DOHH2 (cell line): ENCODE measurements at regions not wholly inside any gene's neighbourhood (a gene's known extent, or its start where the extent isn't known, plus 50 kb on each side); places are given as distances from the start of the nearest gene placed in this dataset.

Experiments
- H3F3A ChIP-seq: fragments of 200-600 bp; sonication (generic), shearing (Covaris generic); 2 replicates; pipeline ENCODE4 v1.6.0; 2016; ENCODE audit warnings: antibody characterized with exemption, mild to moderate bottlenecking; ENCODE audit not compliant: control insufficient read depth, insufficient read depth
- H3K27ac ChIP-seq: fragments of 200-600 bp; sonication (generic); 2 replicates; pipeline ENCODE4 v1.5.1; 2014; ENCODE audit warnings: low read depth, mild to moderate bottlenecking, low read length, moderate library complexity
- H3K27me3 ChIP-seq: fragments of 200-600 bp; sonication (generic); 2 replicates; pipeline ENCODE4 v1.6.1; 2014; ENCODE audit warnings: mild to moderate bottlenecking, low read length, mixed read lengths; ENCODE audit not compliant: control insufficient read depth
- H3K36me3 ChIP-seq: fragments of 200-600 bp; sonication (generic); 2 replicates; pipeline ENCODE4 v1.6.1; 2014; ENCODE audit warnings: mild to moderate bottlenecking, low read length, moderate library complexity, mixed read lengths; ENCODE audit not compliant: control insufficient read depth
- H3K4me1 ChIP-seq: fragments of 200-600 bp; sonication (generic); 2 replicates; pipeline ENCODE4 v1.6.1; 2014; ENCODE audit warnings: mild to moderate bottlenecking, low read length, mixed read lengths; ENCODE audit not compliant: control insufficient read depth
- H3K4me2 ChIP-seq: fragments of 200-600 bp; sonication (generic); 2 replicates; pipeline ENCODE4 v1.6.0; 2014; ENCODE audit warnings: mild to moderate bottlenecking, low read length, moderate library complexity
- H3K4me3 ChIP-seq: fragments of 200-600 bp; sonication (generic); 2 replicates; pipeline ENCODE4 v1.5.1; 2014; ENCODE audit warnings: mild to moderate bottlenecking, low read length, mixed read lengths
- H3K79me2 ChIP-seq: fragments of 200-600 bp; sonication (generic); 2 replicates; pipeline ENCODE4 v1.6.1; 2014; ENCODE audit warnings: mild to moderate bottlenecking, low read length, mixed read lengths; ENCODE audit not compliant: control insufficient read depth
- H3K9me2 ChIP-seq: fragments of 200-600 bp; sonication (generic); replicated peaks from 2 replicates; pipeline ENCODE4 v1.6.1; 2014; ENCODE audit warnings: mild to moderate bottlenecking, low read length, mixed read lengths; ENCODE audit not compliant: control insufficient read depth
- H3K9me3 ChIP-seq: fragments of 200-600 bp; sonication (generic); 2 replicates; pipeline ENCODE4 v1.6.1; 2014; ENCODE audit warnings: antibody characterized with exemption, low read length, mixed read lengths; ENCODE audit not compliant: control insufficient read depth, insufficient read depth
- H4K20me1 ChIP-seq: fragments of 200-600 bp; sonication (generic); 2 replicates; pipeline ENCODE4 v1.6.0; 2014; ENCODE audit warnings: low read depth, mild to moderate bottlenecking, antibody characterized with exemption, low read length, moderate library complexity; ENCODE audit not compliant: control insufficient read depth, insufficient read depth
- CTCF ChIP-seq: fragments of 200-600 bp; sonication (generic); IDR thresholded peaks from one replicate; pipeline ENCODE4 v1.5.1; 2014; ENCODE audit warnings: antibody characterized with exemption, mild to moderate bottlenecking, low read depth, low read length; ENCODE audit not compliant: poor library complexity, severe bottlenecking
- EZH2phosphoT487 ChIP-seq: fragments of 200-600 bp; sonication (generic); IDR thresholded peaks from 2 replicates; pipeline ENCODE4 v1.6.1; 2017; ENCODE audit warnings: borderline replicate concordance, mild to moderate bottlenecking, antibody characterized with exemption, low read length, moderate library complexity, mixed read lengths

GRCh38 chr16:86963600-86964575, 353.3 kb downstream of the C16orf95 start:
- H3K27me3 ChIP-seq: no peaks in the 10 kb centered on the region
- TF ChIP-seq CTCF: no peak
- no peak for TF ChIP-seq EZH2phosphoT487
- H3K36me3 ChIP-seq: no peaks in the 10 kb centered on the region
- H3K27ac ChIP-seq: no peak overlapping the region
- H3K4me3 ChIP-seq: no peak overlapping the region
- H3K79me2 ChIP-seq: no peaks in the 10 kb centered on the region
- no peaks in the 10 kb centered on the region for H3F3A ChIP-seq
- H3K9me3 ChIP-seq: no peaks in the 10 kb centered on the region
- no peaks in the 10 kb centered on the region for H4K20me1 ChIP-seq
- no peaks in the 10 kb centered on the region for H3K9me2 ChIP-seq
- no peaks in the 10 kb centered on the region for H3K4me1 ChIP-seq
- H3K4me2 ChIP-seq: no peak overlapping the region

- no peaks in the 10 kb centered on the region for H3K4me1 ChIP-seq
- H3K36me3 ChIP-seq: no peaks in the 10 kb centered on the region
- TF ChIP-seq EZH2phosphoT487 (no peak), CTCF (no peak)
- no peaks in the 10 kb centered on the region for H3K79me2 ChIP-seq
- no peaks in the 10 kb centered on the region for H3K27me3 ChIP-seq
- no peak overlapping the region for H3K4me3 ChIP-seq
- no peaks in the 10 kb centered on the region for H3K9me2 ChIP-seq
- H3K27ac ChIP-seq: no peak overlapping the region
- H3K9me3 ChIP-seq: no peaks in the 10 kb centered on the region
- no peaks in the 10 kb centered on the region for H3F3A ChIP-seq
- H3K4me2 ChIP-seq: no peak overlapping the region
- no peaks in the 10 kb centered on the region for H4K20me1 ChIP-seq
These were observed 352.4 kb downstream of the C16orf95 start for GRCh38 chr16:86964796-86965241.

GRCh38 chr16:86965331-86965730, 351.9 kb downstream of the C16orf95 start:
- no peaks in the 10 kb centered on the region for H4K20me1 ChIP-seq

More at GRCh38 chr16:86965331-86965730, 351.9 kb downstream of the C16orf95 start:
- Histone ChIP-seq H3K9me3 (no peaks in the 10 kb centered on the region), H3K9me2 (no peaks in the 10 kb centered on the region), H3K36me3 (no peaks in the 10 kb centered on the region), H3F3A (no peaks in the 10 kb centered on the region), H3K27me3 (no peaks in the 10 kb centered on the region), H3K4me1 (no peaks in the 10 kb centered on the region), H3K27ac (no peak overlapping the region), H3K79me2 (no peaks in the 10 kb centered on the region), H3K4me3 (no peak overlapping the region), H3K4me2 (no peak overlapping the region)
- TF ChIP-seq CTCF: no peak
- no peak for TF ChIP-seq EZH2phosphoT487
